Large intestine (tissue), 3 donors: ENCODE measurements at regions not wholly inside any gene's neighbourhood (a gene's known extent, or its start where the extent isn't known, plus 50 kb on each side); places are given as distances from the start of the nearest gene placed in this dataset.
"Not testable (repeated sequence)": the region's sequence is repeated elsewhere in the genome, so short reads cannot be mapped to it uniquely, and the experiment has no call there.

ENCODE experiments used
- DNase-seq, 2 donors: peaks; one replicate each; pipeline versions ENCODE4 v3.0.0 to v3.0.0-alpha.2; 2013
- H3K27ac ChIP-seq: one replicate; pipeline ENCODE4 v1.5.1; 2013; ENCODE audit warnings: low read length
- H3K27me3 ChIP-seq: 2 replicates; pipeline ENCODE4 v1.6.1; 2013; ENCODE audit warnings: low read length; ENCODE audit not compliant: control insufficient read depth, insufficient read depth
- H3K36me3 ChIP-seq: 2 replicates; pipeline ENCODE4 v1.6.1; 2013; ENCODE audit warnings: low read length; ENCODE audit not compliant: control insufficient read depth, insufficient read depth
- H3K4me1 ChIP-seq: one replicate; pipeline ENCODE4 v1.6.1; 2013; ENCODE audit warnings: low read length; ENCODE audit not compliant: control insufficient read depth, insufficient read depth
- H3K4me3 ChIP-seq: one replicate; pipeline ENCODE4 v1.5.1; 2013; ENCODE audit warnings: low read length
- H3K9me3 ChIP-seq: one replicate; pipeline ENCODE4 v1.6.1; 2013; ENCODE audit warnings: mild to moderate bottlenecking, low read depth, low read length, moderate library complexity; ENCODE audit not compliant: control insufficient read depth
- WGBS: methylation state at CpG from one replicate; pipeline ENCODE4 v1.1.5; 2013; ENCODE audit warnings: low lambda C conversion rate; ENCODE audit not compliant: insufficient coverage; 5-methylcytosine and 5-hydroxymethylcytosine counted together

DNA sequence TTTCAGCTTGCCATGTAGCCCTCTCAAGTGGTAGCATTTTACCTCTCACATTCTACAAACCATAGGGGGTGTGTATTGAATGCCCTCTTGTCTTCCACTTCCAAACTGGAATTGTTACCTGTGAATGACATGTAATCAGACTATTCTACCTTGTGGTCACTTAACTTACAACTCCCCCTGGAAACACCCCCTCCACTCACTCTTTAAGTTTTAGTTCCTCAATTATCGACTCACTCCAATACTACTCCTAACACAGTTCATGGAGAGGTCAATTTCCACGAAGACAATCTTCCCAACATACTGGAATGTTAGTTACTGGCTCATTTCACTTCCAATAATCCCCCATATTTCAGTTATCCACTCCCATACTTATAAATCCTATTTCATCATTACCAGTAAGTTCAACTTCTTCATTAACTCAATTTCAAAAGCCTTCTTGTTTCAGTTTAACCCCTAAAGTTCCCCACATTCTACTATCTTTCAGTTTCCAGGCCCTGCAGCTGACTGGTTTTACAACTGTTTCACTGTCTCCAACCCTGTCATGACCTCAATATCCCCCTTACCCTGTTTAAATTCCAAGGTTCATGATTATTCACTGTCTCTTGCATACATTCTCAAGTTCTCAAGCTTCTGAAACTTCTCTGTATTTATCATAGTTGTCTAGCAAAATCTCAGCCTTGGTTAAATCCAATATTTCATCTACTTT is 92.5 kb downstream of the C11orf87 start:
- Histone ChIP-seq H3K36me3 (no peaks in the 10 kb centered on the region), H3K4me1 (no peaks in the 10 kb centered on the region), H3K4me3 (no peak overlapping the region), H3K27me3 (no peaks in the 10 kb centered on the region), H3K27ac (no peak overlapping the region), H3K9me3 (no peaks in the 10 kb centered on the region)
- 40% methylated on average over 1 of the region's 2 CpGs for WGBS
- DNase-seq = no peak

DNA sequence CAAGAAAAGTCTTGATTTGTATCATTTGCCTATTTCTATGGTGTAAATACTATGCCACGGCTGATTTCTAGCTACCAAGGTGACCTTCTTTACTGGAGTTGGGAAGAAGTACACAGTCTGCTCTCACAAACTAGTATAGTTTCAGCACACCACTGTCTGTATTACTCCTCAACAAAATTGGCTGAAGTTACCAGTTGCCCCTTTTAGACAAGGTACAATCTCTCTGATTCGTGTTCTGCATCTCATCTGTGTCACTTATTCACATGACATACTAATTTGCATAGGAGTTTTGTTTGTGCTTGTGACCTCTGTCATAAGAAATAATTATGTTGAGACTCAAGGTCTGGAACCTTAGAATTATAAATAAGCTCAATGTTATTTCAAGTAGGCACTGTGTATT is 97.3 kb downstream of the C11orf87 start:
- H3K36me3 ChIP-seq = no peaks in the 10 kb centered on the region
- H3K27me3 ChIP-seq = no peaks in the 10 kb centered on the region
- WGBS = 67% methylated on average over 1 of the region's 2 CpGs
- H3K27ac ChIP-seq = no peak overlapping the region
- no peaks in the 10 kb centered on the region for H3K4me1 ChIP-seq
- H3K4me3 ChIP-seq = no peak overlapping the region
- DNase-seq = no peak
- H3K9me3 ChIP-seq = no peaks in the 10 kb centered on the region

DNA sequence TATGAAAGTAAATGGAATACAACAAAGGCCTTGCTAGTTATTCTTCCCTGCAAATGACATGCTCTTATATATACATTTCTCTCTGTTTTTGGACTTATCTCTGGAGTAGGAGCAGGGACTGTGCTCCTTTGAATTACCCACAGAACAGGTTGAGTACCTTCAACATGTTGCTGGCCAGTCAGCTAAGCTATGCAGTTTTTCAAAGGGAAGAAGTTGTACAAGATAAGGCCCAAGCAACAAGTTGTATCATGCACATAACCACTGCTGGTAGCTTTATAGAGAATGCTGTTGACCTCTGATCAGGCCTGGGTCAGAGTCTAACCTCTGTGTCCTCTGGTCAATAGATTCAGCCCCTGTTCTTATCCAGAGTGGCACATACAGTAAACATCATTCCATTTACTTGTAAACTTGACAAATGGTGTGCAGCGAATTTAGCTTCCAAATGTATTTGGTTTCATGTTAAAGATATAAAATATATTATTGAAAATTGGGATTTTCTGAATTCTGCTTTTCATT is 99.6 kb downstream of the C11orf87 start:
- no peaks in the 10 kb centered on the region for H3K27me3 ChIP-seq
- no CpG with 5 or more reads among the region's 1 CpG for WGBS
- no peak for DNase-seq
- H3K9me3 ChIP-seq = no peaks in the 10 kb centered on the region
- H3K36me3 ChIP-seq = no peaks in the 10 kb centered on the region
- H3K27ac ChIP-seq = no peak overlapping the region
- no peaks in the 10 kb centered on the region for H3K4me1 ChIP-seq
- H3K4me3 ChIP-seq = no peak overlapping the region

DNA sequence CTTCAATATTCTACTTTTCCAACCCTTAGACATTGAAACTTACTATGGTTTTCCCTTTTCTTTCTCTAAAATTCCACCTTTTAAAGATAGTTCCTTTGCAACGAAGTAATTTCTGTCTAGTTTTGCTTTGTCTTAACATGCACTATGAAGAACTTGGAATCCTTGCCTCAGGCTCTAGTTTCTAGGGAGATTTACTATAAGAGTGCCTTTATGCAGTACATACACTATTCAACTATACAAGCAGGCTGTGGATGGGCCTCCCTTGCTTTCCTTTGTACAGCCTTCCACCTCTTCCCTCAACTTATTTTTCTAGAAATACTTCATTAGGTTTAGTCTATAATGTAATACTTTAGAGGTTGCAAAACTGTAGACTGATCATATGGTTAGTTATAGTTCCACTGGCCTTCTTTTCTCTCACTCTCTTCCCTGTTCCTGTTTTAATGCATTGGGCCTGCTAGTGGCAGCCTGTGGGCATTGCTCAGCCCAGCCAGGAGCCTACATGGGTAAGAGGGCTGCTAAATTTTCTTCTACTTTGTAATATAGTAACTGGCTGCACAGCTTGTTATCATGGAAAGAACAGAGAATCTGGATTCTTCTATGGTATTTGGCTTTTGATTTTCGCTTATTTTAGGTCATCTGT is 100.2 kb downstream of the C11orf87 start:
- H3K36me3 ChIP-seq = no peaks in the 10 kb centered on the region
- DNase-seq = no peak
- no peaks in the 10 kb centered on the region for H3K9me3 ChIP-seq
- no peaks in the 10 kb centered on the region for H3K27me3 ChIP-seq
- H3K27ac ChIP-seq = no peak overlapping the region
- no CpG with 5 or more reads among the region's 2 CpGs for WGBS
- no peaks in the 10 kb centered on the region for H3K4me1 ChIP-seq
- no peak overlapping the region for H3K4me3 ChIP-seq

DNA sequence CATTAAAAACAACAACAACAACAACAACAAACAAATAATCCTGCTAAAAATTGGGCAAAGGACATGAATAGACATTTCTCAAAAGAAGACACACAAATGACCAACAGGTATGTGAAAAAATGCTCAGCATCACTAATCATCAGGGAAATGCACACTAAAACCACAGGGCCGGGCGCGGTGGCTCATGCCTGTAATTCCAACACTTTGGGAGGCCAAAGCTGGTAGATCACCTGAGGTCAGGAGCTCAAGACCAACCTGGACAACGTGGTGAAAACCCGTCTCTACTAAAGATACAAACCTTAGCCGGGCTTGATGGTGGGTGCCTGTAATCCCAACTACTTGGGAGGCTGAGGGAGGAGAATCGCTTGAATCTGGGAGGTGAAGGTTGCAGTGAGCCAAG is 103.6 kb downstream of the C11orf87 start:
- not testable (repeated sequence) for DNase-seq, H3K27ac ChIP-seq, H3K36me3 ChIP-seq, H3K4me1 ChIP-seq, H3K9me3 ChIP-seq, H3K27me3 ChIP-seq, H3K4me3 ChIP-seq
- WGBS = no CpG with 5 or more reads among the region's 7 CpGs

DNA sequence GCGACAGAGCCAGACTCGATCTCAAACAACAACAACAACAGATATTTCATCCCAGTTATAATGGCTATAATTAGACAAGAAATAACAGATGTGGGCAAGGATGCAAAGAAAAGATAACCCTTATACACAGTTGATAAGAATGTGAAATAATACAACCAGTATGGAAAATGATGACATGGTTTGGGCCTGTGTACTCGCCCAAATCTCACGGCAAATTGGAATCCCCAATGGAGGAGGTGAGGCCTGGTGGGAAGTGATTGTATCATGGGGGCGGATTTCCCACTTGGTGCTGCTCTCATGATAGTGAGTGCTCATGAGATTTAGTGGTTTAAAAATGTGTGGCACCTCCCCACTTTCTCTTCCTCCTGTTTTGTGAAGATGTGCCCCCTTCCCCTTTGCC is 104.1 kb downstream of the C11orf87 start:
- Histone ChIP-seq H3K4me3 (no peak overlapping the region), H3K4me1 (no peaks in the 10 kb centered on the region), H3K27ac (no peak overlapping the region), H3K27me3 (no peaks in the 10 kb centered on the region), H3K9me3 (no peaks in the 10 kb centered on the region), H3K36me3 (no peaks in the 10 kb centered on the region)
- DNase-seq = no peak
- 100% methylated on average over 3 of the region's 5 CpGs for WGBS

DNA sequence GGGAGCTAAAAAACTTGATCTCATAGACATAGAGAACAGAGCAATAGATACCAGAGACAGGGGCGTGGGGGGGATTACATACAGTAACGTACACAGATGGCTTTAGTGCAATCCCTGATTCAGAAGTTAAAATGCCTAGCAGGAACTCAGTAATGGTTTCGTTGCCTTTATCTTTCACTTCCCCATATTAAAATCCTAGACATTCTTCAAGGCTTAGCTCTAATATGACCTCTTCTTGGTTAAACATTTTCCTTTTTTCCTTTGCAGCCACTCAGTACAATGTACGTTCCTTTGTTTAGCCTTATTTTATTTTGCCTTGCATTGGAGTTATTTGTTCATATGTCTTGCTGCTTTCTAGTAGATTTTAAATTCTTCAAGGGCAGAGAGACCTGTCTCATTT is 104.9 kb downstream of the C11orf87 start:
- no peaks in the 10 kb centered on the region for H3K4me1 ChIP-seq
- H3K36me3 ChIP-seq = no peaks in the 10 kb centered on the region
- H3K27me3 ChIP-seq = no peaks in the 10 kb centered on the region
- H3K4me3 ChIP-seq = no peak overlapping the region
- no peak for DNase-seq
- WGBS = 33% methylated on average over 1 of the region's 4 CpGs
- H3K9me3 ChIP-seq = no peaks in the 10 kb centered on the region
- no peak overlapping the region for H3K27ac ChIP-seq

DNA sequence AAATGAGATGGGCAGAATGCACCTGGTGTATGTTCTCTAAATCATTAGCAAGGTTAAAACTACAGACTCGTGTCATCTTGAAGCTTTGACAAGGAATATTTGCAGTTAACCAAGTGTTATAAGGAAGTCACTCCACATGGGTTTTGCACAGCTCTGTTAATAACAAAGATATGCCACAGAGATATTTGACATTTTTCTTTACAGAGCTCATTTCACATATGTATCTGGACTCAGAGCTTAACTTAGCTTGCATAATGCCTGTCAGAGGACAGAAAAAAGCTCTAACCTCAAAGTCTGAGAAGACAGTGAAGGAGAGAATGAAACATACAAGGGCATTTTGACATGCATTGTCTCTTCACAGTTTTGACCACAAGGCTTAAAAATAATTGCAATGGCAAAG is 105.5 kb downstream of the C11orf87 start:
- no peak for DNase-seq
- H3K9me3 ChIP-seq = no peaks in the 10 kb centered on the region
- no peak overlapping the region for H3K4me3 ChIP-seq
- no peaks in the 10 kb centered on the region for H3K27me3 ChIP-seq
- WGBS = 50% methylated on average over 1 of the region's 1 CpG
- no peaks in the 10 kb centered on the region for H3K4me1 ChIP-seq
- H3K27ac ChIP-seq = no peak overlapping the region
- H3K36me3 ChIP-seq = no peaks in the 10 kb centered on the region

DNA sequence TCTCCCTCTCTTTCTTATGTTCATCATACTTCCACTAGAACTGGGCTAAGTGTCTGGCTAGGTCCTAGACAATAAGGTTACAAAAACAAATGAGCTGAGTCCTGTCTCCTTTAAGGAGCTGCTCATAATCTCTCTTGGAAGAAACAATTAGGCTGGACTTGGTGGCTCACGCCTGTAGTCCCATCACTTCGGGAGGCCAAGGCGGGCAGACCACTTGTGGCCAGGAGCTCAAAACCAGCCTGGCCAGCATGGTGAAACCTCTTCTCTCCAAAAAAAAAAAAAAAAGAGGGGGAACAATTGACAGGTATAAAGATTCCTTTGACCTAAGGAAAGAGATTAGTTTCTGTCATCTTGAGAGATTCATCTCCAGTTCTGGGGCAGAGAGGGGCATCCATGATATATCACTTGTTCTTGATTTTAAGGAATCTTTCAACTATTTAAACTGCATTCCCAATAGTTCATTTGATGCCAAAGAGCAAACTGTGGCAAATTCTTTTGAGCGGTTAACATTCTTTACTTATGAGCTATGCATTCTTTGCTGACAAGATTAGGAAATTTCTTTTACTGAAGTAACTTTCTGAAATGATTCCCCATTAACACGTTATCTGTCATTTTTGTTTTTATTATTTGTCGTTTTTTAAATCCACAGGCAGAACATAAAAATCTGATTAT is 125.5 kb downstream of the C11orf87 start:
- no peaks in the 10 kb centered on the region for H3K36me3 ChIP-seq
- H3K9me3 ChIP-seq = no peaks in the 10 kb centered on the region
- 87% methylated on average over 3 of the region's 6 CpGs for WGBS
- no peak for DNase-seq
- H3K4me1 ChIP-seq = no peaks in the 10 kb centered on the region
- H3K4me3 ChIP-seq = no peak overlapping the region
- no peak overlapping the region for H3K27ac ChIP-seq
- no peaks in the 10 kb centered on the region for H3K27me3 ChIP-seq

DNA sequence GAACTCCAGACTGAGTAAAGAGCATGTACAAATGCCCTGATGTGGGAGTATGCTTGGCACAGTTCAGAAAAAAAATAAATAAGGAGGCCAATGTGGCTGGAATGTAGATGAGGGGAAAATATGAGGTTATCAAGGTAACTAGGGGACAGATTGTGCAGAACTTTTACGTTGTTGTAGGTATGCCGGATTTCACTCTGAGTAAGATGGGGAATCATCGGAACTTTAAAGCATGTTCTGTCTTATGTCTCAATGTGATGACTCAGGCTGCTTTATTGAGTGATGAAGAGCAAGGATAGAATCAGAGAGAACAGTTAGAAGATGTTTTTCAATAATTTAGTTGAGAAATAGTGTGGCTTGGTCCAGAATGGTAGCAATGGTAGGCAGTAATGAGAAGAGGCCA is 130.4 kb downstream of the C11orf87 start:
- Histone ChIP-seq H3K27me3 (no peaks in the 10 kb centered on the region), H3K27ac (no peak overlapping the region), H3K4me3 (no peak overlapping the region), H3K4me1 (no peaks in the 10 kb centered on the region), H3K9me3 (no peaks in the 10 kb centered on the region), H3K36me3 (no peaks in the 10 kb centered on the region)
- DNase-seq = no peak
- whole genome bisulfite sequencing = no CpG with 5 or more reads among the region's 3 CpGs
